ENCODE measurements at regions not wholly inside any gene's neighbourhood (a gene's known extent, or its start where the extent isn't known, plus 50 kb on each side); places are given as distances from the start of the nearest gene placed in this dataset.

- peaks cover 9% of the 10 kb centered on the region for H3K4me1 Mint-ChIP-seq (ENCODE audit: low read depth, unreplicated experiment)
- H3K36me3 ChIP-seq (ENCODE audit: insufficient read depth, low read length), result no peaks in the 10 kb centered on the region
- H4K20me1 ChIP-seq (ENCODE audit: insufficient read depth, low read length), result no peaks in the 10 kb centered on the region
- TF ChIP-seq EZH2 (IDR thresholded peaks at IDR 0.05; ENCODE audit: insufficient read depth, low read length), result no peak
- TF ChIP-seq, protein P1, sequence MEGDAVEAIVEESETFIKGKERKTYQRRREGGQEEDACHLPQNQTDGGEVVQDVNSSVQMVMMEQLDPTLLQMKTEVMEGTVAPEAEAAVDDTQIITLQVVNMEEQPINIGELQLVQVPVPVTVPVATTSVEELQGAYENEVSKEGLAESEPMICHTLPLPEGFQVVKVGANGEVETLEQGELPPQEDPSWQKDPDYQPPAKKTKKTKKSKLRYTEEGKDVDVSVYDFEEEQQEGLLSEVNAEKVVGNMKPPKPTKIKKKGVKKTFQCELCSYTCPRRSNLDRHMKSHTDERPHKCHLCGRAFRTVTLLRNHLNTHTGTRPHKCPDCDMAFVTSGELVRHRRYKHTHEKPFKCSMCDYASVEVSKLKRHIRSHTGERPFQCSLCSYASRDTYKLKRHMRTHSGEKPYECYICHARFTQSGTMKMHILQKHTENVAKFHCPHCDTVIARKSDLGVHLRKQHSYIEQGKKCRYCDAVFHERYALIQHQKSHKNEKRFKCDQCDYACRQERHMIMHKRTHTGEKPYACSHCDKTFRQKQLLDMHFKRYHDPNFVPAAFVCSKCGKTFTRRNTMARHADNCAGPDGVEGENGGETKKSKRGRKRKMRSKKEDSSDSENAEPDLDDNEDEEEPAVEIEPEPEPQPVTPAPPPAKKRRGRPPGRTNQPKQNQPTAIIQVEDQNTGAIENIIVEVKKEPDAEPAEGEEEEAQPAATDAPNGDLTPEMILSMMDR (IDR thresholded peaks at IDR 0.05; ENCODE audit: insufficient read depth, low read depth, low read length), result no peak
- no peaks in the 10 kb centered on the region for H3K79me2 ChIP-seq (ENCODE audit: insufficient read depth, low read length)
- no peak for DNase-seq (ENCODE audit: low read depth)
- no peaks in the 10 kb centered on the region for H3K4me1 ChIP-seq (ENCODE audit: insufficient read depth, low read length)
- no peaks in the 10 kb centered on the region for H3K27me3 ChIP-seq (ENCODE audit: insufficient read depth, low read length)
- no peak overlapping the region for H3K27ac Mint-ChIP-seq (ENCODE audit: unreplicated experiment)
- H3K9ac ChIP-seq (ENCODE audit: low read length), result no peak overlapping the region
- H3K9me3 ChIP-seq (ENCODE audit: insufficient read depth, low read depth, low read length), result no peaks in the 10 kb centered on the region
- no peak overlapping the region for H3K4me3 Mint-ChIP-seq (ENCODE audit: unreplicated experiment)
- peaks cover 1% of the 10 kb centered on the region for H3K36me3 Mint-ChIP-seq (ENCODE audit: low read depth, unreplicated experiment)
- no peak overlapping the region for H2AFZ ChIP-seq (ENCODE audit: low read depth, low read length)
- H3K27ac ChIP-seq (ENCODE audit: low read depth, low read length), result no peak overlapping the region
- no peak overlapping the region for H3K4me3 ChIP-seq (ENCODE audit: insufficient read depth, low read depth, low read length)
- no peaks in the 10 kb centered on the region for H3K9me3 Mint-ChIP-seq (ENCODE audit: unreplicated experiment)
- H3K27me3 Mint-ChIP-seq (ENCODE audit: low read depth, unreplicated experiment), result peaks cover 3% of the 10 kb centered on the region
- no peak for FAIRE-seq
- H3K4me2 ChIP-seq (ENCODE audit: low read length), result no peak overlapping the region
Measured at GRCh38 chr2:200091126-200091525, 135.7 kb downstream of the MAIP1 start.

- no peak for FAIRE-seq
- Histone ChIP-seq H2AFZ (ENCODE audit: low read depth, low read length) (no peak overlapping the region), H3K27me3 (ENCODE audit: insufficient read depth, low read length) (no peaks in the 10 kb centered on the region), H3K9ac (ENCODE audit: low read length) (no peak overlapping the region), H3K79me2 (ENCODE audit: insufficient read depth, low read length) (no peaks in the 10 kb centered on the region), H3K9me3 (ENCODE audit: insufficient read depth, low read depth, low read length) (no peaks in the 10 kb centered on the region), H3K4me1 (ENCODE audit: insufficient read depth, low read length) (no peaks in the 10 kb centered on the region), H3K36me3 (ENCODE audit: insufficient read depth, low read length) (no peaks in the 10 kb centered on the region), H4K20me1 (ENCODE audit: insufficient read depth, low read length) (no peaks in the 10 kb centered on the region), H3K27ac (ENCODE audit: low read depth, low read length) (no peak overlapping the region), H3K4me2 (ENCODE audit: low read length) (no peak overlapping the region), H3K4me3 (ENCODE audit: insufficient read depth, low read depth, low read length) (no peak overlapping the region)
- no peak overlapping the region for H3K27ac Mint-ChIP-seq (ENCODE audit: unreplicated experiment)
- peaks cover 3% of the 10 kb centered on the region for H3K27me3 Mint-ChIP-seq (ENCODE audit: low read depth, unreplicated experiment)
- peaks cover 2% of the 10 kb centered on the region for H3K9me3 Mint-ChIP-seq (ENCODE audit: unreplicated experiment)
- TF ChIP-seq, protein P1 (IDR thresholded peaks at IDR 0.05; ENCODE audit: insufficient read depth, low read depth, low read length), result no peak
- no peak for TF ChIP-seq EZH2 (IDR thresholded peaks at IDR 0.05; ENCODE audit: insufficient read depth, low read length)
- no peak for DNase-seq (ENCODE audit: low read depth)
- H3K36me3 Mint-ChIP-seq (ENCODE audit: low read depth, unreplicated experiment), result peaks cover 1% of the 10 kb centered on the region
- peaks cover 9% of the 10 kb centered on the region for H3K4me1 Mint-ChIP-seq (ENCODE audit: low read depth, unreplicated experiment)
- no peak overlapping the region for H3K4me3 Mint-ChIP-seq (ENCODE audit: unreplicated experiment)
Measured at GRCh38 chr2:200092235-200092634, 136.9 kb downstream of the MAIP1 start.

DNA sequence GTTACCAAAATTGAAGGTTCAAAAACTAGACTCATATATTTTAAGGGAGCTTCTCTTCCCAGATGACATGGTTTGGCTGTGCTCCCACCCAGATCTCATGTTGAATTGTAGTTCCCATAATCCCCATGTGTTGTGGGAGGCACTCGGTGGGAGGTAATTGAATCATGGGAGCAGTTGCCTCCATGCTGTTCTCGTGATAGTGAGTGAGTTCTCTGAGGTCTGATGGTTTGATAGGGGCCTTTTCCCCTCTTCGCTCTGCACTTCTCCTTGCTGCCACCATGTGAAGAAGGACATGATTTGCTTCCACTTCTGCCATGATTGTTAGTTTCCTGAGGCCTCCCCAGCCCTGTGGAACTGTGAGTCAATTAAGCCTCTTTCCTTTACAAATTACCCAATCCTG lies 140.1 kb downstream of the MAIP1 start:
- FAIRE-seq (no peak), DNase-seq (ENCODE audit: low read depth) (no peak)
- Histone ChIP-seq H3K4me2 (ENCODE audit: low read length) (no peak overlapping the region), H3K9me3 (ENCODE audit: insufficient read depth, low read depth, low read length) (no peaks in the 10 kb centered on the region), H4K20me1 (ENCODE audit: insufficient read depth, low read length) (no peaks in the 10 kb centered on the region), H3K36me3 (ENCODE audit: insufficient read depth, low read length) (no peaks in the 10 kb centered on the region), H2AFZ (ENCODE audit: low read depth, low read length) (no peak overlapping the region), H3K4me3 (ENCODE audit: insufficient read depth, low read depth, low read length) (no peak overlapping the region), H3K4me1 (ENCODE audit: insufficient read depth, low read length) (no peaks in the 10 kb centered on the region), H3K27ac (ENCODE audit: low read depth, low read length) (no peak overlapping the region), H3K27me3 (ENCODE audit: insufficient read depth, low read length) (no peaks in the 10 kb centered on the region), H3K9ac (ENCODE audit: low read length) (no peak overlapping the region), H3K79me2 (ENCODE audit: insufficient read depth, low read length) (no peaks in the 10 kb centered on the region)
- H3K9me3 Mint-ChIP-seq (ENCODE audit: unreplicated experiment), result peaks cover 2% of the 10 kb centered on the region
- H3K4me1 Mint-ChIP-seq (ENCODE audit: low read depth, unreplicated experiment), result peaks cover 5% of the 10 kb centered on the region
- no peaks in the 10 kb centered on the region for H3K36me3 Mint-ChIP-seq (ENCODE audit: low read depth, unreplicated experiment)
- peaks cover 2% of the 10 kb centered on the region for H3K27me3 Mint-ChIP-seq (ENCODE audit: low read depth, unreplicated experiment)
- no peak overlapping the region for H3K4me3 Mint-ChIP-seq (ENCODE audit: unreplicated experiment)
- TF ChIP-seq, protein P1 (IDR thresholded peaks at IDR 0.05; ENCODE audit: insufficient read depth, low read depth, low read length), result no peak
- no peak for TF ChIP-seq EZH2 (IDR thresholded peaks at IDR 0.05; ENCODE audit: insufficient read depth, low read length)
- no peak overlapping the region for H3K27ac Mint-ChIP-seq (ENCODE audit: unreplicated experiment)

All from astrocyte (in vitro differentiated cells and primary cell).